GM12892 (cell line): ENCODE measurements at regions not wholly inside any gene's neighbourhood (a gene's known extent, or its start where the extent isn't known, plus 50 kb on each side); places are given as distances from the start of the nearest gene placed in this dataset.

ENCODE experiments used
- DNase-seq: peaks from one replicate; pipeline ENCODE4 v3.0.0; 2011; ENCODE audit not compliant: insufficient read length
- FAIRE-seq: peaks from 2 replicates; lab custom pipeline; 2011; peaks lifted over from hg19 to GRCh38; lab: Jason Lieb, UNC
- POLR2A ChIP-seq: IDR thresholded peaks from 2 replicates; pipeline ENCODE4 v1.6.1; 2011; ENCODE audit warnings: low read depth, low read length, control low read depth
- POLR2AphosphoS5 ChIP-seq: IDR thresholded peaks from 2 replicates; pipeline ENCODE4 v1.6.1; 2011; ENCODE audit warnings: low read depth, low read length, control low read depth
- TAF1 ChIP-seq: IDR thresholded peaks from 2 replicates; pipeline ENCODE4 v1.6.1; 2011; ENCODE audit warnings: low read depth, mild to moderate bottlenecking, control low read depth, low read length, borderline replicate concordance

GRCh38 chr6:9360881-9361280 is 925.5 kb upstream of the SLC35B3 start:
- DNase-seq, result no peak
- TF ChIP-seq POLR2AphosphoS5 (no peak), TAF1 (no peak)
- no peak for FAIRE-seq

- FAIRE-seq, result no peak
- no peak for DNase-seq
- TF ChIP-seq POLR2A (no peak), POLR2AphosphoS5 (no peak), TAF1 (no peak)
These were observed 912.3 kb upstream of the SLC35B3 start for GRCh38 chr6:9347608-9348007.

GRCh38 chr6:9346923-9347322 is 911.6 kb upstream of the SLC35B3 start:
- TF ChIP-seq TAF1 (no peak), POLR2AphosphoS5 (no peak), POLR2A (no peak)
- no peak for DNase-seq
- FAIRE-seq, result no peak

- DNase-seq (no peak), FAIRE-seq (no peak)
- no peak for TF ChIP-seq POLR2AphosphoS5
- no peak for TF ChIP-seq TAF1
- TF ChIP-seq POLR2A, result no peak
These were observed 900.1 kb upstream of the SLC35B3 start for GRCh38 chr6:9335431-9335830.

GRCh38 chr6:9334979-9335378 is 899.6 kb upstream of the SLC35B3 start:
- TF ChIP-seq TAF1, result no peak
- no peak for TF ChIP-seq POLR2A
- no peak for TF ChIP-seq POLR2AphosphoS5
- FAIRE-seq (no peak), DNase-seq (no peak)

GRCh38 chr6:9332241-9332780 is 897.0 kb upstream of the SLC35B3 start:
- FAIRE-seq (no peak), DNase-seq (no peak)
- no peak for TF ChIP-seq POLR2A
- no peak for TF ChIP-seq TAF1
- no peak for TF ChIP-seq POLR2AphosphoS5

- FAIRE-seq (no peak), DNase-seq (no peak)
- TF ChIP-seq POLR2A, result no peak
- TF ChIP-seq TAF1, result no peak
- TF ChIP-seq POLR2AphosphoS5, result no peak
These were observed 881.5 kb upstream of the SLC35B3 start for GRCh38 chr6:9316831-9317230.

- FAIRE-seq (no peak), DNase-seq (no peak)
- TF ChIP-seq TAF1 (no peak), POLR2A (no peak), POLR2AphosphoS5 (no peak)
These were observed 880.8 kb upstream of the SLC35B3 start for GRCh38 chr6:9315966-9316650.

- TF ChIP-seq POLR2A, result no peak
- TF ChIP-seq POLR2AphosphoS5, result no peak
- TF ChIP-seq TAF1, result no peak
- no peak for DNase-seq
- no peak for FAIRE-seq
These were observed 872.9 kb upstream of the SLC35B3 start for GRCh38 chr6:9308284-9308683.

GRCh38 chr6:9307786-9308185 is 872.4 kb upstream of the SLC35B3 start:
- FAIRE-seq, result no peak
- TF ChIP-seq TAF1 (no peak), POLR2AphosphoS5 (no peak), POLR2A (no peak)
- DNase-seq, result no peak

GRCh38 chr6:9307187-9307586 is 871.8 kb upstream of the SLC35B3 start:
- DNase-seq (no peak), FAIRE-seq (no peak)
- TF ChIP-seq TAF1 (no peak), POLR2AphosphoS5 (no peak), POLR2A (no peak)

GRCh38 chr6:9295644-9296043 is 860.3 kb upstream of the SLC35B3 start:
- TF ChIP-seq POLR2A (no peak), TAF1 (no peak), POLR2AphosphoS5 (no peak)
- DNase-seq (no peak), FAIRE-seq (no peak)
